OCI-LY7 (cell line): ENCODE measurements at regions not wholly inside any gene's neighbourhood (a gene's known extent, or its start where the extent isn't known, plus 50 kb on each side); places are given as distances from the start of the nearest gene placed in this dataset.

Experiments used
- BruUV-seq: library from RNA; stranded (reverse); fragments of 400-500 nt; replicated peaks from 2 replicates; lab custom pipeline; 2021; lab: Mats Ljungman, UMichigan
- CTCF ChIA-PET: fragments of 300-600 bp; sonication (Branson Sonifier 250); formaldehyde crosslinking; loops from one replicate; lab custom pipeline; 2022; ENCODE audit warnings: antibody characterized with exemption; ENCODE audit not compliant: unreplicated experiment; lab: Charles Lee
- POLR2A ChIA-PET: fragments of 300-600 bp; sonication (Branson Sonifier 250); formaldehyde crosslinking; loops from one replicate; lab custom pipeline; 2022; ENCODE audit warnings: antibody characterized with exemption; lab: Charles Lee
- DNase-seq: peaks from one replicate; pipeline ENCODE4 v3.0.0-alpha.2; 2015; ENCODE audit warnings: low spot score
- H2AFZ ChIP-seq: fragments of 200-600 bp; sonication (generic), shearing (Covaris generic); 2 replicates; pipeline ENCODE4 v1.6.1; 2014; ENCODE audit warnings: mild to moderate bottlenecking, antibody characterized with exemption, low read length, moderate library complexity
- H3K27ac ChIP-seq: fragments of 200-600 bp; sonication (generic); 2 replicates; pipeline ENCODE4 v1.5.1; 2014; ENCODE audit warnings: mixed run types, low read depth, mild to moderate bottlenecking, moderate library complexity, low read length, inconsistent platforms; ENCODE audit not compliant: poor library complexity, severe bottlenecking
- H3K36me3 ChIP-seq: fragments of 200-600 bp; sonication (generic); 2 replicates; pipeline ENCODE4 v1.6.1; 2014; ENCODE audit warnings: mild to moderate bottlenecking, antibody characterized with exemption, low read length, moderate library complexity, mixed read lengths; ENCODE audit not compliant: insufficient read depth
- H3K4me1 ChIP-seq: fragments of 200-600 bp; sonication (generic); 2 replicates; pipeline ENCODE4 v1.5.1; 2014; ENCODE audit warnings: mild to moderate bottlenecking, low read length; ENCODE audit not compliant: insufficient read depth, poor library complexity, severe bottlenecking
- H3K4me2 ChIP-seq: fragments of 200-600 bp; sonication (generic); 2 replicates; pipeline ENCODE4 v1.6.1; 2014; ENCODE audit warnings: mild to moderate bottlenecking, low read length
- H3K4me3 ChIP-seq: fragments of 200-600 bp; sonication (generic); 2 replicates; pipeline ENCODE4 v1.5.1; 2014; ENCODE audit warnings: mild to moderate bottlenecking, low read depth, low read length; ENCODE audit not compliant: poor library complexity, severe bottlenecking
- H3K79me2 ChIP-seq: fragments of 200-600 bp; sonication (generic); 2 replicates; pipeline ENCODE4 v1.6.1; 2016; ENCODE audit warnings: low read depth, mild to moderate bottlenecking, low read length, moderate library complexity, mixed read lengths; ENCODE audit not compliant: insufficient read depth
- H3K9me2 ChIP-seq: fragments of 200-600 bp; sonication (generic); 2 replicates; pipeline ENCODE4 v1.6.1; 2016; ENCODE audit warnings: mild to moderate bottlenecking, low read length, mixed read lengths; ENCODE audit not compliant: insufficient read depth
- H3K9me3 ChIP-seq: fragments of 200-600 bp; sonication (generic); 2 replicates; pipeline ENCODE4 v1.6.1; 2014; ENCODE audit warnings: mild to moderate bottlenecking, mixed run types, low read length, mixed read lengths
- H4K20me1 ChIP-seq: fragments of 200-600 bp; sonication (generic); 2 replicates; pipeline ENCODE4 v1.6.1; 2014; ENCODE audit warnings: mild to moderate bottlenecking, antibody characterized with exemption, low read length, moderate library complexity, mixed read lengths; ENCODE audit not compliant: insufficient read depth
- CTCF ChIP-seq: fragments of 200-600 bp; sonication (generic); conservative IDR thresholded peaks from 2 replicates; pipeline ENCODE4 v1.5.1; 2014; ENCODE audit warnings: mild to moderate bottlenecking, antibody characterized with exemption, low read length, moderate library complexity, mixed read lengths
- EZH2phosphoT487 ChIP-seq: fragments of 200-600 bp; sonication (generic); IDR thresholded peaks from 2 replicates; pipeline ENCODE4 v1.6.1; 2018; ENCODE audit warnings: low read depth, borderline replicate concordance, mild to moderate bottlenecking, mixed run types, antibody characterized with exemption, low read length, moderate library complexity, mixed read lengths
- intact Hi-C: fragments of 100-400 bp; cut with micrococcal nuclease; formaldehyde crosslinking; loops from one replicate; pipeline ENCODE4 v1.10.0; 2022; ENCODE audit not compliant: unreplicated experiment

GRCh38 chr4:112845386-112845785 is 204.1 kb upstream of the ANK2 start:
- POLR2A ChIA-PET: no interaction called here
- intact Hi-C loops: no loop called here
- no peaks in the 10 kb centered on the region for H4K20me1 ChIP-seq
- H3K9me2 ChIP-seq: no peaks in the 10 kb centered on the region
- H3K79me2 ChIP-seq: no peaks in the 10 kb centered on the region
- no peaks in the 10 kb centered on the region for H3K4me1 ChIP-seq
- H3K36me3 ChIP-seq: no peaks in the 10 kb centered on the region
- H3K27ac ChIP-seq: no peak overlapping the region
- no peaks in the 10 kb centered on the region for H3K9me3 ChIP-seq
- no peak for DNase-seq
- TF ChIP-seq EZH2phosphoT487: no peak
- TF ChIP-seq CTCF: no peak
- CTCF ChIA-PET: no interaction called here
- BruUV-seq: no TSS peak
- H3K4me3 ChIP-seq: no peak overlapping the region
- H2AFZ ChIP-seq: no peak overlapping the region
- H3K4me2 ChIP-seq: no peak overlapping the region

GRCh38 chr4:112847045-112847444 is 202.4 kb upstream of the ANK2 start:
- no peak overlapping the region for H3K4me2 ChIP-seq
- no peak for TF ChIP-seq CTCF
- H3K9me3 ChIP-seq: no peaks in the 10 kb centered on the region
- no peaks in the 10 kb centered on the region for H3K9me2 ChIP-seq
- DNase-seq: no peak
- H4K20me1 ChIP-seq: no peaks in the 10 kb centered on the region
- CTCF ChIA-PET: no interaction called here
- no peaks in the 10 kb centered on the region for H3K4me1 ChIP-seq
- no peaks in the 10 kb centered on the region for H3K36me3 ChIP-seq
- no peak overlapping the region for H3K4me3 ChIP-seq
- POLR2A ChIA-PET: interaction anchor here (0.5 kb wide), 1 partner anchor 36 kb away, joined by 3 read pairs; no protein-coding TSS in a partner anchor
- H3K27ac ChIP-seq: no peak overlapping the region
- intact Hi-C loops: no loop called here
- BruUV-seq: no TSS peak
- no peak overlapping the region for H2AFZ ChIP-seq
- H3K79me2 ChIP-seq: no peaks in the 10 kb centered on the region

- no peaks in the 10 kb centered on the region for H3K9me2 ChIP-seq
- H3K4me2 ChIP-seq: no peak overlapping the region
- H2AFZ ChIP-seq: no peak overlapping the region
- no TSS peak for BruUV-seq
- H3K36me3 ChIP-seq: no peaks in the 10 kb centered on the region
- intact Hi-C loops: no loop called here
- H3K4me1 ChIP-seq: no peaks in the 10 kb centered on the region
- POLR2A ChIA-PET: no interaction called here
- no peak overlapping the region for H3K27ac ChIP-seq
- no peaks in the 10 kb centered on the region for H3K79me2 ChIP-seq
- TF ChIP-seq EZH2phosphoT487: no peak
- TF ChIP-seq CTCF: no peak
- no peaks in the 10 kb centered on the region for H3K9me3 ChIP-seq
- DNase-seq: no peak
- no peaks in the 10 kb centered on the region for H4K20me1 ChIP-seq
- H3K4me3 ChIP-seq: no peak overlapping the region
- CTCF ChIA-PET: no interaction called here
These were observed 201.7 kb upstream of the ANK2 start for GRCh38 chr4:112847781-112848180.
